ENCODE measurements at regions not wholly inside any gene's neighbourhood (a gene's known extent, or its start where the extent isn't known, plus 50 kb on each side); places are given as distances from the start of the nearest gene placed in this dataset.

DNA sequence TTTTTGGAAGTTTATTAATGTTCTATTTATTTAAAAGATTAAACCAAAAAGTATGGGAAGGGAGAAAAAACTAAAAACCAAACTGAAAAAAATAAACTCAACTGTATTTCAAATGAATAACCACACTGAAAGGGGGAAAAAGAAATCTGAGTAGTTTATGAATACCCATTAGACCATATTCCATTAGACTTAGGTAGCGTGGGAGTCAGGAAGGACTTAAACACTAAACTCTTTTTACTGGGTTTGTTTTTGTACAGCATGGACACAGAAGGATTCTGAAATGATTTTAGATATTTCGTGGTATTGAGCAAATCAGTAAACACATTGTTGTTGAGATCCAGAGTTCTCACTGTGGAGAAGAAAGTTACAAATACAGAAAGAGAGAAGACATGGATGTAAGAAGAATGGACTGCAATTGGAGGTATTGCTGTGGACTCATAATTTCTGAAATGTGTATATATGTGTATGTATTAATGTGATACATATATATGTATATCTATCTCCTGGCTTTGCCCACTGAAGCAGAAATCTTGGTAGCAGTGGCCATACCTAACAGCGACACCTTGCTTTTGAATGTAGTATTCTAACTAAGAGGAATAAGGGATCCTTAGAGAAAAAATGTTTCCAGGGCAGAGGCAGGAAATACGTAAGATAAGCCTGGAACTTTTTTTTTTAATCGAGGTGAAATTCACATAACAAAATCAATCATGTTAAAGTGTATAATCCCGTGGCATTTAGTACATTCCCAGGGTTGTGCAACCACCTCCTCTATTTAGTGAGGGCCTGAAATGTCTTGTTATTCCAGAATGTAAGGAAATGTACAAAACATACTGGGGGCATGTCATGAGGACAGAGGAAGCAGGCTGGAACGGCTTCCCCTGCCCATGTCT is 228.8 kb downstream of the SMARCA2 start:
- whole genome bisulfite sequencing, 2 donors: 53 to 64% methylated on average over 7 of the region's 7 CpGs
- Histone ChIP-seq H3K36me3 (replicated peaks in 1 of 2; ENCODE audit: insufficient read depth in 1 of 2, low read depth in 2 of 2) (no peaks in the 10 kb centered on the region), H3K9me3 (no peaks in the 10 kb centered on the region), H3K4me3 (no peak overlapping the region), H3K27ac (peak overlapping the region in 1 of 4 donors; percentile 24), H3K4me1 (peaks cover 29% of the 10 kb centered on the region), H3K27me3 (no peaks in the 10 kb centered on the region)
- DNase-seq (no peak), ATAC-seq (no peak)
- no peak for TF ChIP-seq POLR2A (IDR thresholded peaks at IDR 0.05)
- TF ChIP-seq, protein P1, sequence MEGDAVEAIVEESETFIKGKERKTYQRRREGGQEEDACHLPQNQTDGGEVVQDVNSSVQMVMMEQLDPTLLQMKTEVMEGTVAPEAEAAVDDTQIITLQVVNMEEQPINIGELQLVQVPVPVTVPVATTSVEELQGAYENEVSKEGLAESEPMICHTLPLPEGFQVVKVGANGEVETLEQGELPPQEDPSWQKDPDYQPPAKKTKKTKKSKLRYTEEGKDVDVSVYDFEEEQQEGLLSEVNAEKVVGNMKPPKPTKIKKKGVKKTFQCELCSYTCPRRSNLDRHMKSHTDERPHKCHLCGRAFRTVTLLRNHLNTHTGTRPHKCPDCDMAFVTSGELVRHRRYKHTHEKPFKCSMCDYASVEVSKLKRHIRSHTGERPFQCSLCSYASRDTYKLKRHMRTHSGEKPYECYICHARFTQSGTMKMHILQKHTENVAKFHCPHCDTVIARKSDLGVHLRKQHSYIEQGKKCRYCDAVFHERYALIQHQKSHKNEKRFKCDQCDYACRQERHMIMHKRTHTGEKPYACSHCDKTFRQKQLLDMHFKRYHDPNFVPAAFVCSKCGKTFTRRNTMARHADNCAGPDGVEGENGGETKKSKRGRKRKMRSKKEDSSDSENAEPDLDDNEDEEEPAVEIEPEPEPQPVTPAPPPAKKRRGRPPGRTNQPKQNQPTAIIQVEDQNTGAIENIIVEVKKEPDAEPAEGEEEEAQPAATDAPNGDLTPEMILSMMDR (IDR thresholded peaks at IDR 0.05): peak in 3 of 7 experiments; percentile 7 to 19 (median 18)
- intact Hi-C loops (cut with DNase I): no loop called here

DNA sequence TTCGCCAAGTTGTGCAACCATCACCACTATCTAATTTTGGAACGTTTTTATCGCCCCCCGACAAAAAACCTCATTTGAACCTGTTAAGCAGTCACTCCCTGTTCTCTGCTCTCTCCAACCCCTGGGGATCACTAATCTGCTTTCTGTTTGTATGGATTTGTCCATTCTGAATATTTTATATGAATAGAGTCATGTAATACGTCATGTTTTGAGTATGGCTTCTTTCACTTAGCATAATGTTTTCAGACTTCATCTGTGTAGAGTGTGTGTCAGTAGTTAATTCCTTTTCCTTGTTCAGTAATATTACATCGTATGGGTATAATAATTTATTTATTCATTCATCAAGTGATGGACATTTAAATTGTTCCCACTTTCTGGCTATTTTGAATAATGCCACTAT is 232.2 kb downstream of the SMARCA2 start:
- Histone ChIP-seq H3K4me1 (peaks cover 19% of the 10 kb centered on the region), H3K27ac (no peak overlapping the region), H3K36me3 (replicated peaks in 1 of 2; ENCODE audit: insufficient read depth in 1 of 2, low read depth in 2 of 2) (no peaks in the 10 kb centered on the region), H3K27me3 (no peaks in the 10 kb centered on the region), H3K4me3 (no peak overlapping the region), H3K9me3 (no peaks in the 10 kb centered on the region)
- DNase-seq (no peak), ATAC-seq (no peak)
- TF ChIP-seq POLR2A (IDR thresholded peaks at IDR 0.05): no peak
- WGBS, 2 donors: 49 to 55% methylated on average over 6 of the region's 6 CpGs
- intact Hi-C loops (cut with DNase I): no loop called here

DNA sequence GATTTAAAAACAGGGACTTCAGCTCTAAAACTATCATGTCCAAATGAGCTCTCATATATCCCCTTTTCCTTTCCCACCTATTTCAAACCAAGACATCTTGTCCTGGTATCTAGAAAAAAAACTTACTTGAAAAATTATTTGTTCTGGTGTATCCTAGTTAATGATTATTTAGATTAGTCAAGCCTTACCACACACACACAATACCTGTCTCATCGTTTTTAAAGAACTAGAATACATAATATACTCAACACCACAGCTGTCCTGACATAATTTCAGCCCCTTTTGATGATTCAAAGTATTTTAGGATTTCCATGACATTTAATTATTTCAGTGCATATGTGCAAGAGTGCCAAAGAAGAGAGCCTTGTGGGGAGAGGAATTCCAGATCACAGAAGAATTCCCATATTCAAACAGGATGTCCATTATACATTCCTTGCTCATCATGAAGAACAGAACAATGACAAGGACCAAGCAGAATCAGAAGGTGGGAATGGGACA is 233.7 kb downstream of the SMARCA2 start:
- Histone ChIP-seq H3K4me1 (peaks cover 9% of the 10 kb centered on the region), H3K27ac (no peak overlapping the region), H3K27me3 (no peaks in the 10 kb centered on the region), H3K36me3 (replicated peaks in 1 of 2; ENCODE audit: insufficient read depth in 1 of 2, low read depth in 2 of 2) (no peaks in the 10 kb centered on the region), H3K4me3 (no peak overlapping the region), H3K9me3 (no peaks in the 10 kb centered on the region)
- intact Hi-C loops (cut with DNase I): no loop called here
- WGBS, 2 donors: 10 to 11% methylated on average over 1 of the region's 1 CpG
- TF ChIP-seq, protein P1 (IDR thresholded peaks at IDR 0.05): no peak
- TF ChIP-seq POLR2A (IDR thresholded peaks at IDR 0.05): no peak
- peak; percentile 65 for ATAC-seq
- no peak for DNase-seq

DNA sequence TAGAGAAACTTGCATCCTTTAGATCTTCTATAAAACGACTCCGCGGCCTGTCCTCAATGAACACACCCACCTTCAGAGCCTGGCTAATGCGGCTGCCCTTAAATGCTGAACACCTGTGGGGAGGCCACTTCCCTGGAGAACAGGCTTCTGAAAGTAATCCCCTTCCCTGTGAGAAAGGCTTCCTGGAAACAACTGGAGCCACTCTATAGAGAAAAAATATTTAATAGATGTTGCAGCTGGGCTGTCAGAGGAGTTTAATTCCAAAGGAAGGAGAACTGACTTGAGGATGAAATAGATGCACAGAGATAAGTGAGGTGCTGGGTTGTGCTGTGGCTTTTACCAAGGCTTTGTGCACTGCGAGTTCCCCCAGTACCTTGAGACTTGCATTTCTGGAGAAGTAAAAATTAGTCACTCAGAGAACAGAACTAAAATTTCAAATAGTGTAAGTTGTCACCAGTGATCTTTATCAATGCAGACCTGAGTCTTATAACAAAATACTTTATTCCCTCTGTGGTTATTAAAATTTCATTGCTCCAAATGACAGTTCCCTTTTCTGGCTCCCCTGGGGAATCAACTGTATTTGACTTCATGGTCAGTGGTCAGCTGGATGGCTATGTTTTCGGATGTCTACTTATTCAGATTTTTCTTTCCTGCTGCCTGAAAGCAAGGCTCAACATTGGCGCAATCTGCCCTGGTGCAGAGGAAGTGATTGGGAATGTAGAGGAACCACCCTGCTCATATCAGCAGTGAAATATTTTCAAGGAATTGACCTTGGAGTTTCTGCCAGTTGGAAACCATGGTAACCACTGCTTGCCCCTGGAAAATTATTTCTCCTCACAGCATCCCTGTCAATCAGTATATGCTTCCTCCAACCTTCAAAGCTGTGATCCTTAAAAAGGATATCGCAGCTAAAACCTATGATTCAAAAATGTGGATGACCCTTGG is 238.8 kb downstream of the SMARCA2 start:
- WGBS, 2 donors: 71 to 73% methylated on average over 8 of the region's 8 CpGs
- Histone ChIP-seq H3K27me3 (no peaks in the 10 kb centered on the region), H3K27ac (no peak overlapping the region), H3K4me1 (peaks cover 2% of the 10 kb centered on the region), H3K4me3 (no peak overlapping the region), H3K36me3 (replicated peaks in 1 of 2; ENCODE audit: insufficient read depth in 1 of 2, low read depth in 2 of 2) (no peaks in the 10 kb centered on the region), H3K9me3 (no peaks in the 10 kb centered on the region)
- DNase-seq (no peak), ATAC-seq (peak; percentile 47)
- no peak for TF ChIP-seq POLR2A (IDR thresholded peaks at IDR 0.05)
- TF ChIP-seq, protein P1 (IDR thresholded peaks at IDR 0.05): no peak
- intact Hi-C loops (cut with DNase I): no loop called here

DNA sequence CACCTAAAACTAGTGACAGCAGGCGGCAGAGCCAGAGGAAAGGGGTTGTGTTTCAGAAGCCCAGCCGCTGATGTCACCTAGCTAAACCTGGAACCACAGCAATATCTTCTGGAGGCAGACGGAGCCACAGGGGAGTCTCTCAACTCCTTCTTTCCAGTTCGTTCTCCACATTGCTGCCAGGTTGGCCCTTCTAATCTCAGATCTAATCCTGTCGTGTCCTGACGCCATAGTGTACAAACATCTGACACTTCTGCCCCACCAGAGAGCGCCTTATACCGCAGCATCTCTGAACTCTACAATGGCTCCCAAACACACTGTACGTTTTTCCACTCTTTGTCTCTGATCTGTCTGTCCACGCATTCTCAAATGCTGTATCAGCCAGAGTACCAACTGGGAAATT is 240.0 kb downstream of the SMARCA2 start:
- Histone ChIP-seq H3K27me3 (no peaks in the 10 kb centered on the region), H3K27ac (no peak overlapping the region), H3K4me3 (no peak overlapping the region), H3K4me1 (no peaks in the 10 kb centered on the region), H3K36me3 (replicated peaks in 1 of 2; ENCODE audit: insufficient read depth in 1 of 2, low read depth in 2 of 2) (no peaks in the 10 kb centered on the region), H3K9me3 (no peaks in the 10 kb centered on the region)
- DNase-seq (no peak), ATAC-seq (no peak)
- WGBS, 2 donors: 78 to 83% methylated on average over 10 of the region's 10 CpGs
- TF ChIP-seq, protein P1 (IDR thresholded peaks at IDR 0.05): no peak
- TF ChIP-seq POLR2A (IDR thresholded peaks at IDR 0.05): no peak
- intact Hi-C loops (cut with DNase I): no loop called here

Data from body of pancreas (tissue), 4 donors.